ENCODE measurements at regions not wholly inside any gene's neighbourhood (a gene's known extent, or its start where the extent isn't known, plus 50 kb on each side); places are given as distances from the start of the nearest gene placed in this dataset.

GRCh38 chr5:120382833-120383232 lies 81.3 kb upstream of the PRR16 start:
- no peak for ATAC-seq
- H3K27me3 ChIP-seq (ENCODE audit: control insufficient read depth, insufficient read depth) = no peaks in the 10 kb centered on the region
- H3K9me3 ChIP-seq (ENCODE audit: control insufficient read depth, low read length) = no peaks in the 10 kb centered on the region
- intact Hi-C loops (cut with DNase I) = no loop called here
- H3K4me1 ChIP-seq (ENCODE audit: control insufficient read depth, insufficient read depth, low read length) = no peaks in the 10 kb centered on the region
- 84% methylated on average over 2 of the region's 2 CpGs for WGBS
- H3K27ac ChIP-seq (ENCODE audit: low read length) = no peak overlapping the region
- DNase-seq = no peak
- no peak overlapping the region for H3K4me3 ChIP-seq (ENCODE audit: low read length)

- ATAC-seq = no peak
Measured at GRCh38 chr5:120386981-120387380, 77.1 kb upstream of the PRR16 start.

GRCh38 chr5:120388016-120388781 lies 75.9 kb upstream of the PRR16 start:
- Histone ChIP-seq H3K27me3 (ENCODE audit: control insufficient read depth, insufficient read depth) (no peaks in the 10 kb centered on the region), H3K9me3 (ENCODE audit: control insufficient read depth, low read length) (no peaks in the 10 kb centered on the region), H3K4me3 (ENCODE audit: low read length) (no peak overlapping the region), H3K4me1 (ENCODE audit: control insufficient read depth, insufficient read depth, low read length) (no peaks in the 10 kb centered on the region), H3K27ac (ENCODE audit: low read length) (no peak overlapping the region)
- intact Hi-C loops (cut with DNase I) = no loop called here
- DNase-seq (no peak), ATAC-seq (peak; percentile 33 to 51)
- WGBS = 61% methylated on average over 1 of the region's 1 CpG

More at GRCh38 chr5:120386981-120387380, 77.1 kb upstream of the PRR16 start:
- H3K4me1 ChIP-seq (ENCODE audit: control insufficient read depth, insufficient read depth, low read length) = no peaks in the 10 kb centered on the region
- H3K9me3 ChIP-seq (ENCODE audit: control insufficient read depth, low read length) = no peaks in the 10 kb centered on the region
- H3K27me3 ChIP-seq (ENCODE audit: control insufficient read depth, insufficient read depth) = no peaks in the 10 kb centered on the region
- DNase-seq = no peak
- no peak overlapping the region for H3K27ac ChIP-seq (ENCODE audit: low read length)
- H3K4me3 ChIP-seq (ENCODE audit: low read length) = no peak overlapping the region
- intact Hi-C loops (cut with DNase I) = no loop called here

GRCh38 chr5:120394259-120394658 lies 69.8 kb upstream of the PRR16 start:
- ATAC-seq (no peak), DNase-seq (no peak)
- no peaks in the 10 kb centered on the region for H3K27me3 ChIP-seq (ENCODE audit: control insufficient read depth, insufficient read depth)
- intact Hi-C loops (cut with DNase I) = no loop called here
- H3K4me3 ChIP-seq (ENCODE audit: low read length) = no peak overlapping the region
- H3K4me1 ChIP-seq (ENCODE audit: control insufficient read depth, insufficient read depth, low read length) = no peaks in the 10 kb centered on the region
- H3K27ac ChIP-seq (ENCODE audit: low read length) = no peak overlapping the region
- H3K9me3 ChIP-seq (ENCODE audit: control insufficient read depth, low read length) = no peaks in the 10 kb centered on the region

GRCh38 chr5:120396186-120396585 lies 67.9 kb upstream of the PRR16 start:
- Histone ChIP-seq H3K4me3 (ENCODE audit: low read length) (no peak overlapping the region), H3K27ac (ENCODE audit: low read length) (no peak overlapping the region), H3K4me1 (ENCODE audit: control insufficient read depth, insufficient read depth, low read length) (no peaks in the 10 kb centered on the region), H3K9me3 (ENCODE audit: control insufficient read depth, low read length) (no peaks in the 10 kb centered on the region), H3K27me3 (ENCODE audit: control insufficient read depth, insufficient read depth) (no peaks in the 10 kb centered on the region)
- intact Hi-C loops (cut with DNase I) = no loop called here
- no peak for ATAC-seq
- DNase-seq = no peak

GRCh38 chr5:120400356-120400755 lies 63.7 kb upstream of the PRR16 start:
- Histone ChIP-seq H3K4me1 (ENCODE audit: control insufficient read depth, insufficient read depth, low read length) (no peaks in the 10 kb centered on the region), H3K27me3 (ENCODE audit: control insufficient read depth, insufficient read depth) (no peaks in the 10 kb centered on the region), H3K27ac (ENCODE audit: low read length) (no peak overlapping the region), H3K9me3 (ENCODE audit: control insufficient read depth, low read length) (no peaks in the 10 kb centered on the region), H3K4me3 (ENCODE audit: low read length) (no peak overlapping the region)
- ATAC-seq (no peak), DNase-seq (no peak)
- 68% methylated on average over 1 of the region's 1 CpG for WGBS
- intact Hi-C loops (cut with DNase I) = no loop called here

- Histone ChIP-seq H3K4me1 (ENCODE audit: control insufficient read depth, insufficient read depth, low read length) (no peaks in the 10 kb centered on the region), H3K4me3 (ENCODE audit: low read length) (no peak overlapping the region), H3K27me3 (ENCODE audit: control insufficient read depth, insufficient read depth) (no peaks in the 10 kb centered on the region), H3K27ac (ENCODE audit: low read length) (no peak overlapping the region), H3K9me3 (ENCODE audit: control insufficient read depth, low read length) (no peaks in the 10 kb centered on the region)
- WGBS = 89% methylated on average over 2 of the region's 2 CpGs
- DNase-seq (no peak), ATAC-seq (no peak)
- intact Hi-C loops (cut with DNase I) = no loop called here
Measured at GRCh38 chr5:120402606-120403005, 61.5 kb upstream of the PRR16 start.

- Histone ChIP-seq H3K4me1 (ENCODE audit: control insufficient read depth, insufficient read depth, low read length) (no peaks in the 10 kb centered on the region), H3K27ac (ENCODE audit: low read length) (no peak overlapping the region), H3K4me3 (ENCODE audit: low read length) (no peak overlapping the region), H3K27me3 (ENCODE audit: control insufficient read depth, insufficient read depth) (no peaks in the 10 kb centered on the region), H3K9me3 (ENCODE audit: control insufficient read depth, low read length) (no peaks in the 10 kb centered on the region)
- whole genome bisulfite sequencing = 60% methylated on average over 1 of the region's 1 CpG
- intact Hi-C loops (cut with DNase I) = no loop called here
- no peak for DNase-seq
- ATAC-seq = peak in 1 of 2 donors; percentile 49
Measured at GRCh38 chr5:120405286-120405864, 58.7 kb upstream of the PRR16 start.

- DNase-seq (no peak), ATAC-seq (no peak)
- intact Hi-C loops (cut with DNase I) = no loop called here
- Histone ChIP-seq H3K4me1 (ENCODE audit: control insufficient read depth, insufficient read depth, low read length) (peaks cover 1% of the 10 kb centered on the region), H3K9me3 (ENCODE audit: control insufficient read depth, low read length) (no peaks in the 10 kb centered on the region), H3K4me3 (ENCODE audit: low read length) (no peak overlapping the region), H3K27ac (ENCODE audit: low read length) (no peak overlapping the region), H3K27me3 (ENCODE audit: control insufficient read depth, insufficient read depth) (no peaks in the 10 kb centered on the region)
Measured at GRCh38 chr5:120405923-120406322, 58.2 kb upstream of the PRR16 start.

GRCh38 chr5:120413686-120414085 lies 50.4 kb upstream of the PRR16 start:
- ATAC-seq = no peak
- no peaks in the 10 kb centered on the region for H3K27me3 ChIP-seq (ENCODE audit: control insufficient read depth, insufficient read depth)

More at GRCh38 chr5:120413686-120414085, 50.4 kb upstream of the PRR16 start:
- H3K4me1 ChIP-seq (ENCODE audit: control insufficient read depth, insufficient read depth, low read length) = peaks cover 2% of the 10 kb centered on the region
- intact Hi-C loops (cut with DNase I) = no loop called here
- WGBS = 83% methylated on average over 3 of the region's 3 CpGs
- no peaks in the 10 kb centered on the region for H3K9me3 ChIP-seq (ENCODE audit: control insufficient read depth, low read length)
- H3K4me3 ChIP-seq (ENCODE audit: low read length) = no peak overlapping the region
- no peak for DNase-seq
- H3K27ac ChIP-seq (ENCODE audit: low read length) = no peak overlapping the region
